A673 (cell line): ENCODE measurements at regions not wholly inside any gene's neighbourhood (a gene's known extent, or its start where the extent isn't known, plus 50 kb on each side); places are given as distances from the start of the nearest gene placed in this dataset.

Experiments used
- BruUV-seq: library from RNA; stranded (reverse); fragments of 400-500 nt; replicated peaks from 2 replicates; lab custom pipeline; 2021; lab: Mats Ljungman, UMichigan
- CTCF ChIA-PET: fragments of 300-600 bp; sonication (Branson Sonifier 250); formaldehyde crosslinking; loops from one replicate; lab custom pipeline; 2022; ENCODE audit warnings: antibody characterized with exemption; lab: Charles Lee
- POLR2A ChIA-PET: fragments of 300-600 bp; sonication (Branson Sonifier 250); formaldehyde crosslinking; loops from one replicate; lab custom pipeline; 2022; ENCODE audit warnings: antibody characterized with exemption; ENCODE audit not compliant: low non-redundant PET; lab: Charles Lee
- DNase-seq: peaks from one replicate; pipeline ENCODE4 v3.0.0-alpha.2; 2015; ENCODE audit warnings: low spot score
- H3K27ac ChIP-seq: fragments of 200-600 bp; sonication (generic); 2 replicates; pipeline ENCODE4 v1.5.1; 2016; ENCODE audit warnings: mixed run types, low read depth, mild to moderate bottlenecking, mixed read lengths, antibody characterized with exemption, low read length; ENCODE audit not compliant: poor library complexity, severe bottlenecking
- H3K27me3 ChIP-seq: fragments of 200-600 bp; sonication (generic); replicated peaks from 2 replicates; pipeline ENCODE4 v1.6.1; 2017; ENCODE audit warnings: mixed run types, low read depth, mild to moderate bottlenecking, mixed read lengths, antibody characterized with exemption, low read length; ENCODE audit not compliant: insufficient read depth, poor library complexity
- H3K36me3 ChIP-seq: fragments of 200-600 bp; sonication (generic); 2 replicates; pipeline ENCODE4 v1.6.1; 2016; ENCODE audit warnings: mixed run types, mild to moderate bottlenecking, mixed read lengths, antibody characterized with exemption, low read length; ENCODE audit not compliant: insufficient read depth, poor library complexity, severe bottlenecking
- H3K4me1 ChIP-seq: fragments of 200-600 bp; sonication (generic); 2 replicates; pipeline ENCODE4 v1.6.1; 2017; ENCODE audit warnings: mixed run types, mild to moderate bottlenecking, mixed read lengths, antibody characterized with exemption, low read length; ENCODE audit not compliant: insufficient read depth, poor library complexity, severe bottlenecking
- H3K4me3 ChIP-seq: fragments of 200-600 bp; sonication (generic); 2 replicates; pipeline ENCODE4 v1.5.1; 2016; ENCODE audit warnings: low read depth, mixed run types, mild to moderate bottlenecking, mixed read lengths, low read length; ENCODE audit not compliant: poor library complexity, severe bottlenecking
- H3K9me3 ChIP-seq: fragments of 200-600 bp; sonication (generic); 2 replicates; pipeline ENCODE4 v1.6.1; 2016; ENCODE audit warnings: mixed run types, low read depth, mild to moderate bottlenecking, mixed read lengths, antibody characterized with exemption, low read length; ENCODE audit not compliant: poor library complexity, severe bottlenecking
- CTCF ChIP-seq: fragments of 300-800, 200-600 bp; sonication (generic); conservative IDR thresholded peaks from 2 replicates; pipeline ENCODE4 v1.5.1; 2017; ENCODE audit warnings: low read depth, mild to moderate bottlenecking, antibody characterized with exemption, low read length, moderate library complexity, mixed read lengths
- EZH2 ChIP-seq: fragments of 200-600 bp; sonication (generic); IDR thresholded peaks from 2 replicates; pipeline ENCODE4 v1.6.1; 2017; ENCODE audit warnings: borderline replicate concordance, low read depth, mild to moderate bottlenecking, mixed read lengths, antibody characterized with exemption, low read length; ENCODE audit not compliant: poor library complexity, severe bottlenecking
- intact Hi-C: fragments of 100-400 bp; cut with micrococcal nuclease; formaldehyde crosslinking; loops from one replicate; pipeline ENCODE4 v1.10.0; 2022; ENCODE audit not compliant: unreplicated experiment

GRCh38 chr6:159615918-159616317, 77.1 kb downstream of the SOD2 start:
- BruUV-seq, result no TSS peak
- H3K4me1 ChIP-seq, result no peaks in the 10 kb centered on the region
- TF ChIP-seq EZH2 (no peak), CTCF (no peak)
- POLR2A ChIA-PET, result no interaction called here
- H3K4me3 ChIP-seq, result no peak overlapping the region
- no peaks in the 10 kb centered on the region for H3K27me3 ChIP-seq
- CTCF ChIA-PET, result no interaction called here
- DNase-seq, result no peak
- intact Hi-C loops, result no loop called here
- H3K27ac ChIP-seq, result no peak overlapping the region
- H3K9me3 ChIP-seq, result peaks cover 9% of the 10 kb centered on the region
- H3K36me3 ChIP-seq, result no peaks in the 10 kb centered on the region

- no peak overlapping the region for H3K4me3 ChIP-seq
- H3K36me3 ChIP-seq, result no peaks in the 10 kb centered on the region
- H3K9me3 ChIP-seq, result peaks cover 5% of the 10 kb centered on the region
- TF ChIP-seq CTCF (no peak), EZH2 (no peak)
- no peaks in the 10 kb centered on the region for H3K4me1 ChIP-seq
- intact Hi-C loops, result no loop called here
- ChIA-PET POLR2A (no interaction called here), CTCF (no interaction called here)
- no TSS peak for BruUV-seq
- H3K27ac ChIP-seq, result no peak overlapping the region
- no peaks in the 10 kb centered on the region for H3K27me3 ChIP-seq
- DNase-seq, result no peak
These were observed 82.2 kb downstream of the SOD2 start for GRCh38 chr6:159610881-159611280.

- CTCF ChIA-PET, result no interaction called here
- Histone ChIP-seq H3K27ac (no peak overlapping the region), H3K4me1 (no peaks in the 10 kb centered on the region), H3K9me3 (no peaks in the 10 kb centered on the region), H3K27me3 (no peaks in the 10 kb centered on the region), H3K4me3 (no peak overlapping the region), H3K36me3 (no peaks in the 10 kb centered on the region)
- DNase-seq, result no peak
- POLR2A ChIA-PET, result no interaction called here
- TF ChIP-seq EZH2 (no peak), CTCF (no peak)
- no TSS peak for BruUV-seq
- intact Hi-C loops, result loop anchor here (1.0 kb wide), 1 partner anchor 392 kb away; no protein-coding TSS in a partner anchor
These were observed 83.3 kb downstream of the SOD2 start for GRCh38 chr6:159609652-159610178.
